ENCODE measurements at regions not wholly inside any gene's neighbourhood (a gene's known extent, or its start where the extent isn't known, plus 50 kb on each side); places are given as distances from the start of the nearest gene placed in this dataset.

DNA sequence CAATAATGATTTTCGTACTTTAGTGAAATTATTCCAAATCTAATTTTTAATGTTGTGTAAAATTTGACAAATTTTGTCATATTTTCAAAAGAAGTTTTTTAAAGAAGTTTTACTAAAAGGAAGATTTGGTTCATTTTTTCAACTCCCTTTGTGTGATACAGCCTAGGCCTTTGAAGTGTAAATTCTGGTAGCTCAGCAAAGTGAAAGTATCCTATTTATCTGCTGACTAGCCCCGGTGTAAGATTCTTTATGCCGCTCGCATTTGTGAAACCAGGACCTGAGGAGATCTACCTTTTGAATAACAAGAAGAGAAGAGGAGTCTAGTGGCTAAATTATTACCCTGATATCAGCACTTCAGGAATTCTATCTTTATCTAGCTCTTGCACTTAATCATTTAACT lies 177.4 kb downstream of the JRKL start (continued):
- TF ChIP-seq, protein P1, sequence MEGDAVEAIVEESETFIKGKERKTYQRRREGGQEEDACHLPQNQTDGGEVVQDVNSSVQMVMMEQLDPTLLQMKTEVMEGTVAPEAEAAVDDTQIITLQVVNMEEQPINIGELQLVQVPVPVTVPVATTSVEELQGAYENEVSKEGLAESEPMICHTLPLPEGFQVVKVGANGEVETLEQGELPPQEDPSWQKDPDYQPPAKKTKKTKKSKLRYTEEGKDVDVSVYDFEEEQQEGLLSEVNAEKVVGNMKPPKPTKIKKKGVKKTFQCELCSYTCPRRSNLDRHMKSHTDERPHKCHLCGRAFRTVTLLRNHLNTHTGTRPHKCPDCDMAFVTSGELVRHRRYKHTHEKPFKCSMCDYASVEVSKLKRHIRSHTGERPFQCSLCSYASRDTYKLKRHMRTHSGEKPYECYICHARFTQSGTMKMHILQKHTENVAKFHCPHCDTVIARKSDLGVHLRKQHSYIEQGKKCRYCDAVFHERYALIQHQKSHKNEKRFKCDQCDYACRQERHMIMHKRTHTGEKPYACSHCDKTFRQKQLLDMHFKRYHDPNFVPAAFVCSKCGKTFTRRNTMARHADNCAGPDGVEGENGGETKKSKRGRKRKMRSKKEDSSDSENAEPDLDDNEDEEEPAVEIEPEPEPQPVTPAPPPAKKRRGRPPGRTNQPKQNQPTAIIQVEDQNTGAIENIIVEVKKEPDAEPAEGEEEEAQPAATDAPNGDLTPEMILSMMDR (IDR thresholded peaks at IDR 0.05) = no peak
- no peak for TF ChIP-seq RCOR1 (IDR thresholded peaks at IDR 0.05; ENCODE audit: low read length)
- TF ChIP-seq, protein P2, sequence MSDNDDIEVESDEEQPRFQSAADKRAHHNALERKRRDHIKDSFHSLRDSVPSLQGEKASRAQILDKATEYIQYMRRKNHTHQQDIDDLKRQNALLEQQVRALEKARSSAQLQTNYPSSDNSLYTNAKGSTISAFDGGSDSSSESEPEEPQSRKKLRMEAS (IDR thresholded peaks at IDR 0.05; ENCODE audit: low read depth) = no peak

DNA sequence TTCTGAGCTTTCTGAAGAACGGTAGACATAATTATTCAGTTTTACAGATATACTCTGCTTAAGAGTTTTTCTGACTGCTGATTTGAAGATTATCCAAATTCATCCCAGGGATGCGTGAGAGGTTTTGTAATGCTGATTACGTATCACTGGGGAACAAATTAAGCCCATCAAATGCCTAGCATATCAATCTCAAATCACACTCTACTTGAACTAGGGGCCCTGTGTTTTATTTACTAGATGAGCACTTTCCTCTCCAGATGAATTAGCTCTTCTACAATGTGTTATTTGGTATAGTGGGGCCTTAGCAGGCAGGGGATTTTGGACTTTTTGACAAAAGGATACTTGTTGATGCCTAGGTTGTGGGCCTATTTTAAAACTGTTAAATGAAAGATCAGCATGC lies 177.9 kb downstream of the JRKL start:
- Histone ChIP-seq H2AFZ (ENCODE audit: low read depth) (peak overlapping the region; percentile 16; the same call in 1 of the 2 replicates), H4K20me1 (ENCODE audit: insufficient read depth) (no peaks in the 10 kb centered on the region), H3K4me1 (ENCODE audit: control insufficient read depth in 1 of 2, insufficient read depth in 2 of 2, low read depth in 1 of 2, low read length in 1 of 2) (no peaks in the 10 kb centered on the region), H3K4me2 (no peak overlapping the region), H3F3A (replicated peaks; ENCODE audit: insufficient read depth) (no peaks in the 10 kb centered on the region), H3K79me2 (ENCODE audit: insufficient read depth) (no peaks in the 10 kb centered on the region), H3K36me3 (replicated peaks in 1 of 2; ENCODE audit: control insufficient read depth in 1 of 2, insufficient read depth in 2 of 2, low read length in 1 of 2) (no peaks in the 10 kb centered on the region), H3K9me3 (no peaks in the 10 kb centered on the region), H3K9ac (no peak overlapping the region), H3K4me3 (ENCODE audit: low read depth in 2 of 2, low read length in 1 of 2) (no peak overlapping the region), H3K9me2 (no peaks in the 10 kb centered on the region), H3K27me3 (ENCODE audit: insufficient read depth) (no peaks in the 10 kb centered on the region), H3K27ac (ENCODE audit: low read depth in 2 of 2, low read length in 1 of 2) (no peak overlapping the region)
- DNase-seq = no peak
- ChIA-PET POLR2A (no interaction called here), CTCF (interaction anchor here (1.1 kb wide), 1 partner anchor 9 kb away, joined by 3 read pairs; no protein-coding TSS in a partner anchor)
- TF ChIP-seq, protein P2 (IDR thresholded peaks at IDR 0.05; ENCODE audit: low read depth) = no peak
- WGBS (ENCODE audit: low lambda C conversion rate) = 26% methylated on average over 3 of the region's 3 CpGs

DNA sequence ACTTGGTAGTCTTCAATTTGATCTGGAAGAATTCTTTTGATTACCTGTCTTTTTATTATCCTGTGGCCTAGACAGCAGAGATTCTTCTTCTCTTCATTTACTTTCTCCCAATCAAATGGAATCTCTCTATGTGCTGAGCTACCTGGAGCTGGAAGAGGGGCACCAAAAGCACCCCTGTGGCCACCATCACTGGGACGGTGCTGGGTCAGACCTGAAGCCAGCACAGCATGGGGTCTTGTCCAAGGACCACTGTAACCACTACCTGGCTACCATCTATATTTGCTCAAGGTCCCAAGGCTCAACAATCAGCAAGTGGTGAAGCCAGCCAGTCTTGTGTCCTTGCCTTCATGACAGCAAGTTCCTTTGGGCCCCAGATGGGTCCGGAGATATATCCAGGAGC lies 186.6 kb downstream of the JRKL start:
- no peak for TF ChIP-seq TEAD4 (IDR thresholded peaks at IDR 0.05; ENCODE audit: borderline replicate concordance, insufficient read depth)
- no peak for TF ChIP-seq GATA2 (CRISPR knock-in tag; IDR thresholded peaks at IDR 0.05)
- TF ChIP-seq FOXM1 (IDR thresholded peaks at IDR 0.05; ENCODE audit: low read depth) = no peak
- no peak for TF ChIP-seq RFX5 (IDR thresholded peaks at IDR 0.05; ENCODE audit: low read length)
- no peak for TF ChIP-seq TAF1 (IDR thresholded peaks at IDR 0.05; ENCODE audit: borderline replicate concordance, low read depth, low read length)
- no peak for TF ChIP-seq SMC3 (IDR thresholded peaks at IDR 0.05; ENCODE audit: low read depth, low read length)
- no peak for TF ChIP-seq MEF2A (IDR thresholded peaks at IDR 0.05; ENCODE audit: borderline replicate concordance, low read depth)
- TF ChIP-seq, protein P3, sequence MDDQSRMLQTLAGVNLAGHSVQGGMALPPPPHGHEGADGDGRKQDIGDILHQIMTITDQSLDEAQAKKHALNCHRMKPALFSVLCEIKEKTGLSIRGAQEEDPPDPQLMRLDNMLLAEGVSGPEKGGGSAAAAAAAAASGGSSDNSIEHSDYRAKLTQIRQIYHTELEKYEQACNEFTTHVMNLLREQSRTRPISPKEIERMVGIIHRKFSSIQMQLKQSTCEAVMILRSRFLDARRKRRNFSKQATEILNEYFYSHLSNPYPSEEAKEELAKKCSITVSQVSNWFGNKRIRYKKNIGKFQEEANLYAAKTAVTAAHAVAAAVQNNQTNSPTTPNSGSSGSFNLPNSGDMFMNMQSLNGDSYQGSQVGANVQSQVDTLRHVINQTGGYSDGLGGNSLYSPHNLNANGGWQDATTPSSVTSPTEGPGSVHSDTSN (IDR thresholded peaks at IDR 0.05) = no peak
- TF ChIP-seq, protein P4, sequence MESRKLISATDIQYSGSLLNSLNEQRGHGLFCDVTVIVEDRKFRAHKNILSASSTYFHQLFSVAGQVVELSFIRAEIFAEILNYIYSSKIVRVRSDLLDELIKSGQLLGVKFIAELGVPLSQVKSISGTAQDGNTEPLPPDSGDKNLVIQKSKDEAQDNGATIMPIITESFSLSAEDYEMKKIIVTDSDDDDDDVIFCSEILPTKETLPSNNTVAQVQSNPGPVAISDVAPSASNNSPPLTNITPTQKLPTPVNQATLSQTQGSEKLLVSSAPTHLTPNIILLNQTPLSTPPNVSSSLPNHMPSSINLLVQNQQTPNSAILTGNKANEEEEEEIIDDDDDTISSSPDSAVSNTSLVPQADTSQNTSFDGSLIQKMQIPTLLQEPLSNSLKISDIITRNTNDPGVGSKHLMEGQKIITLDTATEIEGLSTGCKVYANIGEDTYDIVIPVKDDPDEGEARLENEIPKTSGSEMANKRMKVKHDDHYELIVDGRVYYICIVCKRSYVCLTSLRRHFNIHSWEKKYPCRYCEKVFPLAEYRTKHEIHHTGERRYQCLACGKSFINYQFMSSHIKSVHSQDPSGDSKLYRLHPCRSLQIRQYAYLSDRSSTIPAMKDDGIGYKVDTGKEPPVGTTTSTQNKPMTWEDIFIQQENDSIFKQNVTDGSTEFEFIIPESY (IDR thresholded peaks at IDR 0.05; ENCODE audit: borderline replicate concordance, low read depth) = no peak
- no peak for TF ChIP-seq RCOR1 (IDR thresholded peaks at IDR 0.05; ENCODE audit: low read length)
- POLR2A ChIA-PET = no interaction called here
- Histone ChIP-seq H4K20me1 (ENCODE audit: insufficient read depth) (no peaks in the 10 kb centered on the region), H3K79me2 (ENCODE audit: insufficient read depth) (no peaks in the 10 kb centered on the region), H3K27ac (ENCODE audit: low read depth in 2 of 2, low read length in 1 of 2) (no peak overlapping the region), H3K4me1 (ENCODE audit: control insufficient read depth in 1 of 2, insufficient read depth in 2 of 2, low read depth in 1 of 2, low read length in 1 of 2) (no peaks in the 10 kb centered on the region; a peak in 2 of 4 replicates), H3K9me3 (no peaks in the 10 kb centered on the region), H2AFZ (ENCODE audit: low read depth) (no peak overlapping the region), H3F3A (replicated peaks; ENCODE audit: insufficient read depth) (no peaks in the 10 kb centered on the region), H3K4me2 (no peak overlapping the region), H3K36me3 (replicated peaks in 1 of 2; ENCODE audit: control insufficient read depth in 1 of 2, insufficient read depth in 2 of 2, low read length in 1 of 2) (no peaks in the 10 kb centered on the region), H3K9ac (no peak overlapping the region), H3K4me3 (ENCODE audit: low read depth in 2 of 2, low read length in 1 of 2) (no peak overlapping the region), H3K27me3 (ENCODE audit: insufficient read depth) (no peaks in the 10 kb centered on the region), H3K9me2 (no peaks in the 10 kb centered on the region)
- CTCF ChIA-PET = interaction anchor here (1.2 kb wide), 1 partner anchor 9 kb away, joined by 3 read pairs; no protein-coding TSS in a partner anchor
- 30% methylated on average over 2 of the region's 2 CpGs for WGBS (ENCODE audit: low lambda C conversion rate)
- DNase-seq = no peak

All from SK-N-SH (cell line).